Activated naive CD8-positive, alpha-beta T cell (primary cell): ENCODE measurements at regions not wholly inside any gene's neighbourhood (a gene's known extent, or its start where the extent isn't known, plus 50 kb on each side); places are given as distances from the start of the nearest gene placed in this dataset.

Source experiments
- H3K27ac Mint-ChIP-seq: one replicate; pipeline ENCODE4 v1.8.0; 2021; ENCODE audit warnings: mixed read lengths
- H3K27me3 Mint-ChIP-seq: one replicate; pipeline ENCODE4 v1.8.0; 2021; ENCODE audit warnings: mixed read lengths
- H3K36me3 Mint-ChIP-seq: one replicate; pipeline ENCODE4 v1.8.0; 2021; ENCODE audit warnings: mixed read lengths
- H3K4me1 Mint-ChIP-seq: one replicate; pipeline ENCODE4 v1.8.0; 2021; ENCODE audit warnings: low read depth, mixed read lengths
- H3K4me3 Mint-ChIP-seq: one replicate; pipeline ENCODE4 v1.8.0; 2021; ENCODE audit warnings: mild to moderate bottlenecking, mixed read lengths
- H3K9me3 Mint-ChIP-seq: one replicate; pipeline ENCODE4 v1.8.0; 2021; ENCODE audit warnings: low read depth, mixed read lengths

GRCh38 chr15:39061952-39062464 lies 497.4 kb upstream of the RASGRP1 start:
- H3K27ac Mint-ChIP-seq: no peak overlapping the region
- no peaks in the 10 kb centered on the region for H3K9me3 Mint-ChIP-seq
- peaks cover 7% of the 10 kb centered on the region for H3K27me3 Mint-ChIP-seq
- no peaks in the 10 kb centered on the region for H3K36me3 Mint-ChIP-seq
- H3K4me3 Mint-ChIP-seq: no peak overlapping the region
- no peaks in the 10 kb centered on the region for H3K4me1 Mint-ChIP-seq

GRCh38 chr15:39066677-39067076 lies 502.1 kb upstream of the RASGRP1 start:
- Mint-ChIP-seq H3K27ac (no peak overlapping the region), H3K36me3 (no peaks in the 10 kb centered on the region), H3K4me3 (no peak overlapping the region), H3K4me1 (no peaks in the 10 kb centered on the region), H3K9me3 (no peaks in the 10 kb centered on the region), H3K27me3 (peaks cover 9% of the 10 kb centered on the region)

GRCh38 chr15:39074341-39074985 lies 506.4 kb upstream of the THBS1 start:
- H3K4me1 Mint-ChIP-seq: no peaks in the 10 kb centered on the region
- no peak overlapping the region for H3K27ac Mint-ChIP-seq
- H3K36me3 Mint-ChIP-seq: no peaks in the 10 kb centered on the region
- H3K4me3 Mint-ChIP-seq: no peak overlapping the region
- H3K27me3 Mint-ChIP-seq: peaks cover 10% of the 10 kb centered on the region
- H3K9me3 Mint-ChIP-seq: no peaks in the 10 kb centered on the region

- peaks cover 7% of the 10 kb centered on the region for H3K27me3 Mint-ChIP-seq
- no peak overlapping the region for H3K27ac Mint-ChIP-seq
- H3K4me3 Mint-ChIP-seq: no peak overlapping the region
- no peaks in the 10 kb centered on the region for H3K4me1 Mint-ChIP-seq
- H3K36me3 Mint-ChIP-seq: no peaks in the 10 kb centered on the region
- H3K9me3 Mint-ChIP-seq: no peaks in the 10 kb centered on the region
These were observed 505.6 kb upstream of the THBS1 start for GRCh38 chr15:39075311-39075710.

GRCh38 chr15:39075756-39076341 lies 505.0 kb upstream of the THBS1 start:
- Mint-ChIP-seq H3K4me1 (no peaks in the 10 kb centered on the region), H3K9me3 (no peaks in the 10 kb centered on the region), H3K27me3 (peaks cover 8% of the 10 kb centered on the region), H3K4me3 (no peak overlapping the region), H3K27ac (no peak overlapping the region), H3K36me3 (no peaks in the 10 kb centered on the region)

- Mint-ChIP-seq H3K9me3 (no peaks in the 10 kb centered on the region), H3K27ac (no peak overlapping the region), H3K4me3 (no peak overlapping the region), H3K27me3 (peaks cover 7% of the 10 kb centered on the region), H3K36me3 (no peaks in the 10 kb centered on the region), H3K4me1 (no peaks in the 10 kb centered on the region)
These were observed 502.9 kb upstream of the THBS1 start for GRCh38 chr15:39078026-39078425.

GRCh38 chr15:39079296-39079847 lies 501.5 kb upstream of the THBS1 start:
- Mint-ChIP-seq H3K4me1 (no peaks in the 10 kb centered on the region), H3K27me3 (peaks cover 8% of the 10 kb centered on the region), H3K9me3 (no peaks in the 10 kb centered on the region), H3K4me3 (no peak overlapping the region), H3K36me3 (no peaks in the 10 kb centered on the region), H3K27ac (no peak overlapping the region)

GRCh38 chr15:39083213-39083612 lies 497.7 kb upstream of the THBS1 start:
- Mint-ChIP-seq H3K27ac (no peak overlapping the region), H3K4me3 (no peak overlapping the region), H3K4me1 (no peaks in the 10 kb centered on the region), H3K27me3 (peaks cover 8% of the 10 kb centered on the region), H3K36me3 (no peaks in the 10 kb centered on the region), H3K9me3 (no peaks in the 10 kb centered on the region)

GRCh38 chr15:39084674-39085530 lies 496.0 kb upstream of the THBS1 start:
- H3K9me3 Mint-ChIP-seq: no peaks in the 10 kb centered on the region

GRCh38 chr15:39086641-39087040 lies 494.2 kb upstream of the THBS1 start:
- Mint-ChIP-seq H3K36me3 (no peaks in the 10 kb centered on the region), H3K9me3 (no peaks in the 10 kb centered on the region), H3K27ac (no peak overlapping the region), H3K4me3 (no peak overlapping the region), H3K27me3 (peaks cover 6% of the 10 kb centered on the region), H3K4me1 (no peaks in the 10 kb centered on the region)

More at GRCh38 chr15:39084674-39085530, 496.0 kb upstream of the THBS1 start:
- Mint-ChIP-seq H3K36me3 (no peaks in the 10 kb centered on the region), H3K4me3 (no peak overlapping the region), H3K4me1 (no peaks in the 10 kb centered on the region), H3K27me3 (peaks cover 8% of the 10 kb centered on the region), H3K27ac (no peak overlapping the region)

- peaks cover 6% of the 10 kb centered on the region for H3K27me3 Mint-ChIP-seq
- no peaks in the 10 kb centered on the region for H3K4me1 Mint-ChIP-seq
- H3K9me3 Mint-ChIP-seq: no peaks in the 10 kb centered on the region
- no peaks in the 10 kb centered on the region for H3K36me3 Mint-ChIP-seq
- H3K27ac Mint-ChIP-seq: no peak overlapping the region
- H3K4me3 Mint-ChIP-seq: no peak overlapping the region
These were observed 492.7 kb upstream of the THBS1 start for GRCh38 chr15:39088156-39088555.

- H3K9me3 Mint-ChIP-seq: no peaks in the 10 kb centered on the region
- H3K27ac Mint-ChIP-seq: no peak overlapping the region
- H3K27me3 Mint-ChIP-seq: peaks cover 3% of the 10 kb centered on the region
- no peaks in the 10 kb centered on the region for H3K4me1 Mint-ChIP-seq
- H3K4me3 Mint-ChIP-seq: no peak overlapping the region
- H3K36me3 Mint-ChIP-seq: no peaks in the 10 kb centered on the region
These were observed 488.5 kb upstream of the THBS1 start for GRCh38 chr15:39092354-39092753.

- H3K4me1 Mint-ChIP-seq: no peaks in the 10 kb centered on the region
- H3K9me3 Mint-ChIP-seq: no peaks in the 10 kb centered on the region
- H3K27ac Mint-ChIP-seq: no peak overlapping the region
These were observed 488.1 kb upstream of the THBS1 start for GRCh38 chr15:39092761-39093160.

GRCh38 chr15:39094116-39094515 lies 486.8 kb upstream of the THBS1 start:
- no peaks in the 10 kb centered on the region for H3K4me1 Mint-ChIP-seq
- H3K36me3 Mint-ChIP-seq: no peaks in the 10 kb centered on the region
- H3K4me3 Mint-ChIP-seq: no peak overlapping the region
- H3K27ac Mint-ChIP-seq: no peak overlapping the region
- H3K27me3 Mint-ChIP-seq: peaks cover 9% of the 10 kb centered on the region
- no peaks in the 10 kb centered on the region for H3K9me3 Mint-ChIP-seq

More at GRCh38 chr15:39092761-39093160, 488.1 kb upstream of the THBS1 start:
- H3K36me3 Mint-ChIP-seq: no peaks in the 10 kb centered on the region
- no peak overlapping the region for H3K4me3 Mint-ChIP-seq
- peaks cover 7% of the 10 kb centered on the region for H3K27me3 Mint-ChIP-seq
